ENCODE measurements at regions not wholly inside any gene's neighbourhood (a gene's known extent, or its start where the extent isn't known, plus 50 kb on each side); places are given as distances from the start of the nearest gene placed in this dataset.

DNA sequence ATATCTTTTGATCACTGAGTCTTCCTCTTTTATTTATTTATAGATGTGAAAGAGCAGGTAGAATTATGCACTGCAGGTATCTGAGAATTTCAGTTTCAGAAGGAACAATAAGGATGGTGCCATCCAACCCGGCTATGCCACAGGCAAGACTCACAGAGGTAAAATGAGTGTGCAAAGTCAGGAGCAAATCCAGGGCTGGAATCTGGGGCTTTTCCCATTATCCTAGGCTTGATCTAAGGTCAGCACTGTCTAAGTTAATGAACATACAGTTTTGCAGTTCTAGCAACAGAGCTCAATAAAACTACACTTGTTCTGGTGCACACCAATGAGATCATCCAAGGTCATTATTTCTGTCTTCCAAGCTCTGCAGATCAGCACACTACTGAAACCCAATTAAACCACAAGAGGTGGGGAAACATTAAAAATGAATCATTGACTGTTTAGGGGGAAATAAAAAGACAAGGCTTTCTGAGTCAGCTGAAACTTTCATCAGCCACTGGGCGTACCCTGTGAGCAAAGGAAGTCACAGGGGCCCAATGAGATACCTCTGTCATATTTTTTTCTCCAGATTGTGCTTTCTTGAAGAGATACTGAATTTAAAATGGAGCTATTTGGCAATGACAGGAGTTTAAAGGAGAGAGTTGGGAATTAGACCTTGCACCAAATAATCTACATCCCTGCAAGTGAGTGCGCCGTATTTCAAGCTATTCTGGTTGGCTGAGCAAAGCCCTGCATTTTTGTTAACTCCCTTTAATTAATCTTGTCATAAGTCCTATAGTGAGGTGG is 662.2 kb upstream of the ZNF608 start:
- DNase-seq = peak in 1 of 2 experiments; percentile 30

DNA sequence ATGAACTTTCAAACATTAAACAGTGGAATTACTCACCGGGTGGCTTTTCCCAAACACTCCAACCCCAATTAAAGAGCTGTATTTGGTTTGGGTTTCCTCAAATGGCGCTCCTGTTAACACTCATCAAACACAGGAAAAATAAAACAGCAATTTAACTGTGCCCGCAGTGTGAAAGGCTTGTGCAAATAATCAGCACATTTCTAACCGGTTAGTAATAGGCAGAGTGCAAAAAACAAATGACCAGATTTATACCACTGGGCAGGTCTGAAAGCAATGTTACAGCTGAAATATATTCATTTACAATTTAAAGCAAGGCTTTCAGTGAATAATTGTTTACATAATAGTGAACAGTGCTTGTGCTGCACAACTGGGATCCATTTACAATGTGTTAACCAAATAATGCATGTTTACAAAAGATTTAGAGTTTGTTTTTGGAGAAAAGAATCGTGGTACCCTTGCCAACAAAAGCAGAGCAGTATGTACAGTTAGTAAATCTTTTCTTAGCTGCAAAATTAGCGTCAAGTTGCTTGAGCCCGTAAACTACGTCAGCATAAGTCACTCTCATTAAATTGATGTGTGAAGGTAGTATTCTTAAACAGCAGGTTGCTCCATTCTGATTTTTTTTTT is 662.9 kb upstream of the ZNF608 start:
- peak; percentile 80 to 89 for DNase-seq

DNA sequence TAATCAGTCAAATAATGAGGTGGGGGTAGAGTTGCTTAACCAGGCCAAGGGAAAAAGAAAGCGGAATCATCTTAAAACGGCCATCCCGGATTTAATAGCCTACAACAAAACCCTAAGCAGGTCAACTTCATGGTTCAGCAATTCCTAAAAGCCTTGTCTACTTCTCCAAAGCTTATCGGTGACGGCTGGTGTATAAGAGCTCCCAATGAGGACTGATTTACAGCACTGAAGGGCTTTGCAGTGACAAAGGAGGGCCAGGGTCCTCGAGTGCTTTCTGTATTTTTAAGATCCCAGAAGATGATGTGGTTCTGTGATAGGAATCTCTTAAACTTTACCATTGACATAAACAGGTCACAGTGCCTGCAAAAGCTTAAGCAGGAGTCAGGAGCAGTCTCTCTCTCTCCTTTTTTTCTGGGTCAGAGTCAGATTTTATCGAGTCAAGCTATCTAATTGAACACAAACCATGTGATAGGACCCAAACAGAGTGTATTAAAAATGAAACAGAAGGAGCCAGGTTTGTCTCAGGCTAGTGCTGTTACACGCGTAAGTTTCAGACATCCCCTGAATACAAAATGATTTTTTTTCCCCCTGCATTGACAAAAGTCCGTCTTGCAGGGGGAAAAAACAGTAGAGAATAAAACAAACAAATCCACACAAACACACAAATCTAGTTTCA is 663.6 kb upstream of the ZNF608 start:
- DNase-seq = peak; percentile 80 to 89

DNA sequence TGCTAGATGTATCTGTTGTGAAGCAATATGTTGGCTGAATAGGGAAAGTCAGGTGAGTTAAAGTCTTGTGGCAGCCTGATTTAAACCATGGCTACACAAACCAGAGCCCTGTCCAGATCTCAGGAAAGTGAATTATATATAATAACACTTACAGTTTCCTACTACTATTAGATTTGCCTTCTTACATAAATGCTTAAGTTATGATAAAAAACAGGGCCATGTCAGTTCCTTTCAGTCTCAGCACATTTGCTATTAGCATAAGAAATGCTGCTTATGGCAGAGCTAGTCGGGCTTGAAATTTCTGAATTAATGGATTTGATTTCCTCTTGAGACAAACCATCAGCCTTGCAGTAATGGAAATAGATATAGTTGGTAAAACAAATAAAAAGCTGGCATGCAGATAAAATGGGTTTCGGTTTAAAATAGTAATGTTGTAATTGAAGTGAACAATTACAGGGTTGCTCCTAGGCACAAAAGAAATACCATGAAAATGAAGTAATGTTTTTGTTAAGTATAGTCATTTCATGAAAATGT is 664.2 kb upstream of the ZNF608 start:
- DNase-seq = no peak

DNA sequence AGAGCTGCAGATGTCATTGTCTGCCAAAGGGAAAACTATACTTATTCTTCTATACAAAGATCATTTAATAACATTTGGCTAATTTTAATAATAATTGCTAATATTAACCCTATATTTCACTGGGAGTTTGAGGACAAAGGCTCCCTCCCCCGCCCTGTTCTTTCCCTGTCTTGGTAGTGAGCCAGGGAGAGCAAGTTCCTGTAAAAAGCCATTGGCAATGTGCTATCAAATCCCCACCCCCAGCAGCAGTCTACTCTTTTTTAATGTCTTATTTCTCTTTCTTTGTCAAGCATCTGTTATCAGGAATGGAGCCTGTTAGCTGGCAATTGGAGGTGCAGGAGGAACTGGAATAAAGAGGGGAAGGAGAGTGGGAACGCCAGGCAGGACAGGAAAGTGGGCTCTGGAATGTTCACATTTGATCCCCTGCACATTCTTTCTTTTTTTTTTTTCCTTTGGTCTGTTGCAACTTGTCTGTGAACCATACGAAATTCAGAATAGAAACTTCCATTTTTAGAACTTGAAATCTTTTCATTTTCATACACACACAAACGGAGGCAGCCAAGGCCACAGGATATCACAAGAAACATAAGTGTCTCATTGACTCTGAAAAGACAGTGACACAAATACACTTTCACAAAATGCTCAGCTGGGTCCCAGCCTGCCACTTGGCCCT is 664.8 kb upstream of the ZNF608 start:
- DNase-seq = peak in 1 of 2 experiments; percentile 3

DNA sequence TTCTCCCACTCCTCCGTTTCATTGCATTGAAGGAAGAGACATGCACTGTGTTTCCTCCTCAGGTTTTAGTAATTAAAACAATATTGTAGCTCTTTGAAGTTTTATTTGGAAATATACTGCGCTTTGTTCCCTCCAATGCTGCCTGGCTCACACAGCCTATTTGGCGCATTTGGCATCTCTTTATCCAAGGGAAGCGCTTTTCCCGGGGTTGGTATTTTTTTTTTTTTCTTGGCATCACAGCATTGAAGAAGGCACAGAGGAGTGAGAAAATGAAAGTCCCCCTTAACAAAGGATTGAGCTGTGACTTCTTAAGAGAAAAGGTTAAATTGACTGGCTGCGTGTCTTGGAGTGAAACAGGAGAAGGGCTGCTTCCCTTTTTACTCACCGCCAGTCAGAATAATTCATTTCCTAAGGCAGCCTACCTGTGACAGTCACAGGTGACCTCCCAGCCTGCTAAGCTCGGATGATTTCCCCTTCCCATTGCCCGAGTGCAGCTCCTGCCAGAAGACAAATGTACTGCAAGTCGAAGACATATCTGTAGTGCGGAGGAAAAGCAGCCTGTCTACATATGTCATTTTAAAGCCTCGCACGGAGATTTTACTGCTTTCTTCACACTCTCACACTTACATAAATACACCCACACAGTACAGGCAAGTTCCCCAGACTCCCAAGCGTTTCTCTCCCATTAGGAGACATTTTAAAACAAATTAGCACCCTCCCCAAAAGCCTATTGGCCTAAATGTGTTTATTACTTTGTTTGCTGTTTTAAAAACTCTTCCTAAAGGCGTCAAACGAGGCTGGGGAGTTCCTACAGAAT is 665.5 kb upstream of the ZNF608 start:
- peak in 1 of 2 experiments; percentile 36 for DNase-seq

DNA sequence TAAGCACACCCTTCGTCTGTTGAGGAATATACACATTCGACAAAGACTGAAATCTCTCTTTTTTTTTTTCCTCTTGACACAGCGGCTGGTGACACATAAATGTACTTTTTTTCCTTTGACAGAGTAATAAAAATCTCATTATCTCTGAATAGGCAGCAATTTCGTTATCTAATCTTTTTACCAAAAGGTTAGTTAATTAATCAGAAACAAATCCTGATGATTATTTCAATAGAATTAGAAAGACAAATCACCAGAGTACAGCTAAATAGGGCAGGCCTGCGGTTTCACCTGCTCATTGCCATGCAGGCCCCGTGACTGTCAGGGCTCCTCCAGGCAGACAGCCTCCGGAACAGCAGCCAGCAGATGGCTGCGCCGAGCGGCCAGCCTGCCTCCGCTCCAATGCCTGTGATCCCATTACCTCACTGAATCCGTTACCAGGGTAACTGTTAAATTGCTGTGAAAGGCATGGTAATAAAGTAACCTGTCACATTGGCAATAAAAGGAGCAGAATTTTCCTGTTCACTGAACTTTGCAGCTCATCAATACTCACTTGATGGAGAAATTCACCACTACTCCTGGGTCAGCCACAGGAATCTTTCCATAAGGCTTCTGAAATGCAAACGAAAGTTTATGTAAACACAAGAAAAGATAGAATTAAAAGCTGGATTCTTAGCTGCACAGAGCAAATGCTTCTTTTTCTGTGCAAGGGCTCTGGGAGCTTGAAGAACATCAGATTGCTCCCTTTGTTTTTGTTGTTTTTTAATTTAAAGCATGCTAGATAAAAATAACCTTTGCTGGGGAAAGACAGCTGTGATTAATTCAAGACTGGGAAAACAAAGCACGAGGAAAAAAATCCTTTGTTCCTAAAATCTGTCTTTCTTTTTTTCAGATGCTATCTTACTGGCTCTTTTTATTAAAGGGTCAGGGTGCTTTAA is 666.4 kb upstream of the ZNF608 start:
- DNase-seq = peak; percentile 93 to 95

DNA sequence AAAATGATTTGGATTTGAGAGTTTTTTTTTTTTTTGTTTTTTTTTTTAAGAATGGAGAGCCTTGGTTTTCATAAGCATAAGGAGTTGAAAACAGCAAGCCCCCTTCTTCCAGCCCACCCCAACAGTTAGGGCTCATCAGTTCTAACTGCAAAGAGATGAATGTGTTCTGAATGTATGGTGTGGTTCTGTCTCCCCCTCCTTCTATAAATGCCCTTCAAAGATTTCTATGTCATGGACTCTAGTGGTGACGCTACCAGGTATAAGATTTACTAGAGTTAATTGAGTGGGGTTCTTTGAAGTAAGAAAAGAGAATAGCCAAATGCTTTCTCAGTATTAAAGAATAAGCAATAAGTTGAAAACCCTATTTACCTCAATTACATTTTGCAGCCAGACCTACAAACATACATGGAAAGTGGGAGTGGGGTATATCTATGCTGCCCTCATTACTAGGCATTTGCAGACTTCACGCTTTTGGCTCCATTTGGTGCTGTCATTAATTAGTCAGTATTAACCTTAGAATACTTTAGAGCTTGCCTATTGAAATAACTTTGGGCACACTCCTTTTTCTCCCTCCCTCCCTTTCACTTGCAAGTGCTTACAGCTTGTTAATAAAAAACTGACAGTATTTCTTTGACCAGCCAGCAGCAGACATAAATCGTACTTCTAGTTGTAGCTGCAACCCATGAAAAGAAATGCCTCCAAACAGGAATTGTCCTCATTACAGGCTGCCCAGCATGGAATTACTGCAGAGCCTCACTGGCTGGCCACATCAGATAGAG is 667.2 kb upstream of the ZNF608 start:
- DNase-seq = no peak

DNA sequence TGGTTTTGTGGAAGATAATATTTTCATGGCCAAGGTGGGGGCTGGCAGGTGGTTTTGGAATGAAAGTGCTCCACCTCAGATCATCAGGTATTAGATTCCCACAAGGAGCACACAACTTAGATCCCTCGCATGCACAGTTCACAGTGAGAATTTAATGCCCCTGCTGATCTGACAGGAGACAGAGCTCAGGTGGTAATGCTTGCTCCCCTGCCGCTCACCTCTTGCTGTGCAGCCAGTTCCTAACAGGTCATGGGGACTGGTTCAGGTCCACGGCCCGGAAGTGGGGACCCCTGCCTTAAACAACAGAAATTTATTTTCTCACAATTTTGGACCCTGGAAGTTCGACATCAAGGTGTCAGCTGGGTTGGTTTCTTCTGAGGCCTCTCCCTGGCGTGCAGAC is 668.7 kb upstream of the ZNF608 start:
- no peak for DNase-seq

DNA sequence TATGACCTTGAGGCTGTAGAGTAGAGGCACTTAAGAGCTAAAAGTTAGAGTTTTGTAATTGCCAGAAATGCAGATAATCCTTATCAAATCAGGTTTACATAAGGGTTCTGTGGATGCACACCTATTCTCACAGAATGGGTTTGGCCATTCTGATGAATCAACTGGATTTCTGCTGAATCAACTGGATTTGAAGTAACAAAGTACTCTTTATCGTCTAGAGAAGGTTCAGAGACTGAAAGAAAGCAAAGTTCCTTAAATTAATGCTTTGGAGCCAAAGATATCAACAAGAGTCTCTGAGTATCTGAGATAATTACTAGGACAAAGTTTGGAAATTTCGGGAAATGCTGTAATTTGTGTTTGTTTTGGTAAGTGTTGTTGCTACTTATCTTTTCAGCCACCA is 669.6 kb upstream of the ZNF608 start:
- no peak for DNase-seq

DNA sequence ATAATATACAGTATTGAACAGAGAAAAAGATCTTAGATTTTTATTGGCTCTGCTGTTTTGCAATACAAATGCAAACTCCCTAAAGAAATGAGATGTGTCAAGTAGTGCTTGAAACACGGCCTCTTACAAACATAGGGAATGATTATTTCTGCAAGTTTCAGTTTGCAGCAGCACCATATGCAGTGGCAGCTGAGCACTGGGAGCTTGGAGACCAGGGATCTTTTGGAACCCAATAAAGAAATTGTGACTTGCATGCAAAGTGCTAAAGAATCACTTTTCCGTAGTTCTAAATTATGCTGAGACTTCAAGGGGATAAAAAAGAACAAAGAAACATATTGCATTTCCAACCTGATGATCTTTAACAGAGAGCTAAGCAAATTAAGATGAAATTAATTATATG is 674.6 kb upstream of the ZNF608 start:
- no peak for DNase-seq

DNA sequence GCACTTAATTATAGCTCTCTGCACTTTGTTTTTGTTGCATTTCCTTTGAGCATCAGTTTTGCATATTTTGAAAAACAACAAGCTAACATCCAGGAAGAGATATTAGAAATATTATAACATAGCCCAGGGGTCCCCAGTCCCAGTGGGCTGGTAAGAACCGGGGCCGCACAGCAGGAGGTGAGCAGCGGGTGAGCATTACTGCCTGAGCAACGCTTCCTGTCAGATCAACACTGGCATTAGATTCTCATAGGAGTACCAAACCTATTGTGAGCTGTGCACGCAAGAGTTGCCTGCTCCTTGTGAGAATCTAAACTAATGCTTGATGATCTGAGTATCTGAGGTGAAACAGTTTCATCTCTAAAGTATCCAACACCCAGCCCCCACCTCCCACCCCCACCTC is 675.9 kb upstream of the ZNF608 start:
- DNase-seq = no peak

DNA sequence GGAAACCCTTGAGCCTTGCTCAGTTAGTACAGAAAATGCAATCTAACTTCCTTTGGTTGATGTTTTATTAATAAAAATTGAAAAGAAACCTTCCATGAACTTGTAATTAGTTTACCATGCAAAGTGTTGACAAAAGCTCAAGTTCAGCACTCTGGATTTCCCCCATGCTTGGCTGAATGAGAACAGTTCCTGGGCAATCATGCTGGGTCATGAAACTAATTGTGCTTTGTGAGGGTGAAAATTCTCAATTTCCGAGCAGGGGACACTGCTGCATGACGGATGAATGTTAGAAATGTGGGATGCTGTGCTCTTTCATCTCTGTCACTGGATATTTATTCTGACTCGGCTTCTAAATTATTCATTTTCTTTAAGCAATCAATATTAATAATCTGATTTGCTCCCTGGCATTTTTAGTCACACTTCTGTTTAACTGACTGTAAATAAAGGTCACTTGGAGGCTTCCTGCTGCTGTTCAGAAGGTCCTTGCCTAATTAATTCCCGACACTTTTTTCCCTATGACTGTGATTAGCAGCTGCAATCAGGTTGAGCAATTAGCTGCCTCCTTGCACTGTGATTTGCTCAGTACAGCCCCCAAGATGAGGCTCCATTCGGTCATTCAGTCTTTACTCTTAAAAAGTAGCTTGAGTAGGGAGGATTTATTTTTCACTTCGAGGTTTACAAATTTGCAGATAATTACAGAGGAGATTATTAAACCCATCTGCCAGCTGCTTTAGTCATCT is 678.1 kb upstream of the ZNF608 start:
- DNase-seq = no peak

DNA sequence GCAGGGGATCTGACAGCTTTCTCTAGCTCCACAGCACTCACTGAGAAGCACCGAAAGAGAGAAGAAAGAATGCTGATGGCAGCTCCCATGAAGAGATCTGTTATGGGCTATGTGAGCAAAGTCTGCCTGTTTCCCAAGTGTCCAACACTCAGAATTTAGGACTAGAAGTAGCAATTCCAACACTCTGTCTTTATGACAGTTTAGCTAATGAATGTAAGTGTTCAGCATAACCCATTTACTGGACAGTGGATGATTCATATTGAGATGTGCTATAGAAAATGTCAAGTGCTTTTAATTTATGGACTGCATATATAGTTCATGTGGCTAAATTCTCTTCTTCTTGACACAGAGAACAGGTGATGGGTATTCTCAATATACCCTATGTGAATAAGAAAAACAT is 683.1 kb upstream of the ZNF608 start:
- no peak for DNase-seq

DNA sequence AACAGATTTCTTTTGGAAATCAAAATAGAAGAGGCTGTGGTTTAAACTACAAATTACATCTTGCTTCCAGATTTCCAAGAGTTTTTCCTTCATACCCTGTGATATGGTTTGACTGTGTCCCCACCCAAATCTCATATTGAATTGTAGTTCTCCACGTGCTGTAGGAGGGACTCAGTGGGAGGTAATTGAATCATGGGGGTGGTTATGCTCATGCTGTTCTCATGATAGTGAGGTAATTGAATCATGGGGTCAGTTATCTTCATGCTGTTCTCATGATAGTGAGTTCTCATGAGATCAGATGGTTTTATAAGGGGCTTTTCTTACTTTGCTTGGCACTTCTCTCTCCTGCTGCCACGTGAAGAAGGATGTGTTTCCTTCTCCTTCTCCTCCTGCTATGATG is 687.0 kb upstream of the ZNF608 start:
- DNase-seq = no peak

DNA sequence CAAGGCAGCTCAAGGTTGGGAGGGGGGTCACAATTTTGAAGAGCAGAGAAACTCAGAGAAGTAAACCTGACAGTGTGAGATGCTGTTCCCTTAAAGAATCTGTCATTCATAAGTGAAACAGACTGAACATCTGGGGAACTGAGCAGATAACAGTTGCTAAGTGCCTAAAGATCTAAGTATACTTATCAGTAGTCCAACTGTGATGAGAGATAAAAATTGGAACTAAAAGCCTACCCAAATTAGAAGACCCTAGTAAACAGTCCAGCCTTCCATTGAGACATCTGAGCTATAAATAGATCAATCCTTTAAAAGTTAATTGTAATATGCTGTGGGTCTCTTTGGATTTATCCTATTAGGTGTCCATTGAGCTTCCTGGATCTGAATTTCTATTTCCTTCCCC is 692.8 kb upstream of the ZNF608 start:
- DNase-seq = no peak

DNA sequence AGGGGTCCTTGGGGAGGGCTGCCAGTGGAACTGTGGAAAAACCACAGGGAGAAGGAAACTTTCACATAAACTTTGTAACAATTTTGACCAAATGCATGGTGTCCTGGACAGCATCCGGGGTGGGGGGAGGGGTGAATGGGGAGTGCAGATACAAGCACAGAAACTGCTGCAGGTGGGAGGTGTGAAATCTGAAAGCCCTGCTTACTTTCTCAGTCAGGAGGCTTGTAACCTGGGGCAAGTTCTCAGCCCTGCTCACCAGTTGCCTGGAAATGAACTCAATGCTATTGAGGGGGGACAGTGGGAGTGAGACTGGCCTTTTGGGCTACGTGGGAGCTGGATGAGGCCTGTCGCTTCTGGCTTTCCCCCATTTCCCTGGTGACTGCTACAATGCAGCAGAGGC is 694.5 kb upstream of the ZNF608 start:
- DNase-seq = no peak

DNA sequence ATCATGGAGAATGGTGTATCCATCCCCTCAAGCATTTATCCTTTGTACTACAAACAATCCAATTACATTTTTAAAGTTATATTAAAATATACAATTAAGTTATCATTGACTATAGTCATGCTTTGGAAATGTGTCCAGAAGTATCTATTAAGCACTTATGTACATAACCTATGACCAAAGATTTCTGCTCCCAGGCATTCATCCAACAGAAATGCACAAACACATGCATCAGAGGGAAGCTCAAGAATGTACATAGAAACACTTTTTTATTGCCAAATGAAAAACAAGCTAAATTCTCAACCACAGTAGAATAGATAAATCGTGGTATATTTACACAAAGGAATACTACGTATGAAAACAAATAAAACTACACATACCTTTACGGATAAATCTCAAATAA is 700.5 kb upstream of the ZNF608 start:
- DNase-seq = no peak

DNA sequence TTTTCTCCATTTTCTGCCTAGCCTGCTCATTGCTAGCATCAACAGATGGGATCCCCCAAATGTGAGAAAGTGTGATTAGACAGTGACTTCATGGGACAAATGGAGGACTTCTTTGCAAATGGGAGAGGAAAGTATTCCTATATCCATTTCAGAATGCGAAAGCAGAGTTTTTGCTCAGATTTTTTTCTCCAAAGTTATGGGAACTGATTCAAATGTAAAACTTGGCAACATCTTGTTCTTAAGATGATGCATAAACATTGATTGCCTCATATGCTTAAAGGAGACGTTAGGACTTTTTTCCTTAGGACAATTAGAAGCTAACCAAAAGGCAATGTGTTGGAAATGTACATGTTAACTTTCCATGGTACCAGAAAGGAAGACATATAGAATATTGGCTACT is 704.3 kb upstream of the ZNF608 start:
- no peak for DNase-seq

DNA sequence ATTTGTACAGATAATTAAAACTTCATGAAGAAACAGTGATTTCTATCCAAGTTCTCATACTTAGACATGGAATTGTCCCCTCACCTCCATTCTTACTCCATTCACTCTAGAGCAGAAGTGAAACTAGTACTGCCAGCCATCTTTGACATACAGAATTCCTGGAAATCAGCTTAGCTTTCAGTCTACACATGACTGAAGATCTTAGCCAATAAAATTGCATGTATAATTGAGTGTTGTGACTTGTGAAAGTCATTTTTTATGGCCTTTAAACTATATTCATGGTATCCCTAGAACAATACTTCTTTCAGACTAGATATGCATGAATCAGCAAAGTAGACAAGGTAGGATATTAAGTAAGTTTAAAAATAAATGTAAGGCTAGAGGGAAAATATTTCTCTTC is 705.2 kb upstream of the ZNF608 start:
- no peak for DNase-seq
